ES-I3 (cell line): ENCODE measurements at regions not wholly inside any gene's neighbourhood (a gene's known extent, or its start where the extent isn't known, plus 50 kb on each side); places are given as distances from the start of the nearest gene placed in this dataset.

Experiments used
- H3K36me3 ChIP-seq: 2 replicates; pipeline ENCODE4 v1.6.1; 2013; ENCODE audit warnings: mild to moderate bottlenecking, low read length, control low read depth, moderate library complexity; ENCODE audit not compliant: insufficient read depth
- H3K4me1 ChIP-seq: 2 replicates; pipeline ENCODE4 v1.6.1; 2013; ENCODE audit warnings: mild to moderate bottlenecking, control low read depth, low read length; ENCODE audit not compliant: insufficient read depth
- H3K9ac ChIP-seq: 2 replicates; pipeline ENCODE4 v1.6.1; 2013; ENCODE audit warnings: low read depth, mild to moderate bottlenecking, low read length, moderate library complexity
- H3K9me3 ChIP-seq: 2 replicates; pipeline ENCODE4 v1.6.1; 2013; ENCODE audit warnings: mild to moderate bottlenecking, low read length, moderate library complexity; ENCODE audit not compliant: control insufficient read depth, insufficient read depth

- peaks cover 3% of the 10 kb centered on the region for H3K9me3 ChIP-seq
- H3K4me1 ChIP-seq, result no peaks in the 10 kb centered on the region
- no peak overlapping the region for H3K9ac ChIP-seq
- no peaks in the 10 kb centered on the region; the same call in 1 of the 2 replicates for H3K36me3 ChIP-seq
Observed at GRCh38 chr21:27149034-27149433, 182.1 kb upstream of the ADAMTS5 start.

- Histone ChIP-seq H3K9me3 (peaks cover 6% of the 10 kb centered on the region), H3K4me1 (no peaks in the 10 kb centered on the region), H3K36me3 (no peaks in the 10 kb centered on the region; the same call in 1 of the 2 replicates), H3K9ac (no peak overlapping the region)
Observed at GRCh38 chr21:27146268-27146667, 179.4 kb upstream of the ADAMTS5 start.

GRCh38 chr21:27145134-27145798, 178.4 kb upstream of the ADAMTS5 start:
- Histone ChIP-seq H3K36me3 (no peaks in the 10 kb centered on the region; the same call in 1 of the 2 replicates), H3K9me3 (peaks cover 6% of the 10 kb centered on the region), H3K4me1 (no peaks in the 10 kb centered on the region), H3K9ac (no peak overlapping the region)

- peaks cover 6% of the 10 kb centered on the region for H3K9me3 ChIP-seq
- H3K9ac ChIP-seq, result no peak overlapping the region
- H3K4me1 ChIP-seq, result no peaks in the 10 kb centered on the region
- no peaks in the 10 kb centered on the region; the same call in 1 of the 2 replicates for H3K36me3 ChIP-seq
Observed at GRCh38 chr21:27143476-27143875, 176.6 kb upstream of the ADAMTS5 start.

GRCh38 chr21:27139526-27139925, 172.6 kb upstream of the ADAMTS5 start:
- Histone ChIP-seq H3K9me3 (0 out of 2 replicates have a peak, but pooled peaks cover 3% of the 10 kb centered on the region), H3K4me1 (no peaks in the 10 kb centered on the region), H3K36me3 (no peaks in the 10 kb centered on the region), H3K9ac (no peak overlapping the region)

GRCh38 chr21:27134516-27134915, 167.6 kb upstream of the ADAMTS5 start:
- no peaks in the 10 kb centered on the region for H3K4me1 ChIP-seq
- H3K9ac ChIP-seq, result no peak overlapping the region

GRCh38 chr21:27132266-27132665, 165.4 kb upstream of the ADAMTS5 start:
- no peaks in the 10 kb centered on the region for H3K4me1 ChIP-seq
- H3K36me3 ChIP-seq, result no peaks in the 10 kb centered on the region
- H3K9me3 ChIP-seq, result no peaks in the 10 kb centered on the region
- H3K9ac ChIP-seq, result no peak overlapping the region

More at GRCh38 chr21:27134516-27134915, 167.6 kb upstream of the ADAMTS5 start:
- Histone ChIP-seq H3K36me3 (no peaks in the 10 kb centered on the region), H3K9me3 (no peaks in the 10 kb centered on the region)

GRCh38 chr21:27130154-27130553, 163.3 kb upstream of the ADAMTS5 start:
- Histone ChIP-seq H3K9ac (no peak overlapping the region), H3K4me1 (no peaks in the 10 kb centered on the region), H3K36me3 (no peaks in the 10 kb centered on the region), H3K9me3 (no peaks in the 10 kb centered on the region)

GRCh38 chr21:27129694-27130093, 162.8 kb upstream of the ADAMTS5 start:
- Histone ChIP-seq H3K9me3 (no peaks in the 10 kb centered on the region), H3K4me1 (no peaks in the 10 kb centered on the region), H3K36me3 (no peaks in the 10 kb centered on the region)

GRCh38 chr21:27129215-27129614, 162.3 kb upstream of the ADAMTS5 start:
- Histone ChIP-seq H3K4me1 (no peaks in the 10 kb centered on the region), H3K9me3 (no peaks in the 10 kb centered on the region), H3K9ac (no peak overlapping the region), H3K36me3 (no peaks in the 10 kb centered on the region)

More at GRCh38 chr21:27129694-27130093, 162.8 kb upstream of the ADAMTS5 start:
- H3K9ac ChIP-seq, result no peak overlapping the region

GRCh38 chr21:27126140-27126539, 159.3 kb upstream of the ADAMTS5 start:
- Histone ChIP-seq H3K36me3 (no peaks in the 10 kb centered on the region), H3K9ac (no peak overlapping the region), H3K4me1 (no peaks in the 10 kb centered on the region), H3K9me3 (no peaks in the 10 kb centered on the region)

GRCh38 chr21:27122686-27123085, 155.8 kb upstream of the ADAMTS5 start:
- no peaks in the 10 kb centered on the region for H3K36me3 ChIP-seq
- no peaks in the 10 kb centered on the region for H3K9me3 ChIP-seq
- H3K9ac ChIP-seq, result no peak overlapping the region

GRCh38 chr21:27114111-27114510, 147.2 kb upstream of the ADAMTS5 start:
- no peaks in the 10 kb centered on the region for H3K9me3 ChIP-seq
- no peak overlapping the region for H3K9ac ChIP-seq
- H3K4me1 ChIP-seq, result peaks cover 12% of the 10 kb centered on the region; the same call in 1 of the 2 replicates
- H3K36me3 ChIP-seq, result no peaks in the 10 kb centered on the region

More at GRCh38 chr21:27122686-27123085, 155.8 kb upstream of the ADAMTS5 start:
- no peaks in the 10 kb centered on the region for H3K4me1 ChIP-seq

GRCh38 chr21:27112186-27112585, 145.3 kb upstream of the ADAMTS5 start:
- H3K9ac ChIP-seq, result no peak overlapping the region
- no peaks in the 10 kb centered on the region for H3K36me3 ChIP-seq
- no peaks in the 10 kb centered on the region for H3K9me3 ChIP-seq
- H3K4me1 ChIP-seq, result peaks cover 12% of the 10 kb centered on the region; the same call in 1 of the 2 replicates

- H3K9ac ChIP-seq, result no peak overlapping the region
- no peaks in the 10 kb centered on the region for H3K9me3 ChIP-seq
- no peaks in the 10 kb centered on the region for H3K36me3 ChIP-seq
- peaks cover 12% of the 10 kb centered on the region; the same call in 1 of the 2 replicates for H3K4me1 ChIP-seq
Observed at GRCh38 chr21:27110956-27111355, 144.1 kb upstream of the ADAMTS5 start.
